ENCODE measurements at regions not wholly inside any gene's neighbourhood (a gene's known extent, or its start where the extent isn't known, plus 50 kb on each side); places are given as distances from the start of the nearest gene placed in this dataset.

- TF ChIP-seq CTCF (IDR thresholded peaks at IDR 0.05) (no peak), POLR2A (IDR thresholded peaks at IDR 0.05) (no peak), EP300 (IDR thresholded peaks at IDR 0.05) (no peak)
Observed at GRCh38 chr13:89959074-89959473, 1388.4 kb upstream of the MIR17HG start.

Data from ovary (tissue), 3 donors.